ENCODE measurements at regions not wholly inside any gene's neighbourhood (a gene's known extent, or its start where the extent isn't known, plus 50 kb on each side); places are given as distances from the start of the nearest gene placed in this dataset.

- POLR2A ChIA-PET: no interaction called here
- Mint-ChIP-seq H3K4me3 (ENCODE audit: unreplicated experiment) (no peak overlapping the region), H3K27ac (ENCODE audit: unreplicated experiment) (no peak overlapping the region), H3K27me3 (ENCODE audit: insufficient read depth, unreplicated experiment) (no peaks in the 10 kb centered on the region), H3K9me3 (ENCODE audit: unreplicated experiment) (no peaks in the 10 kb centered on the region), H3K4me1 (ENCODE audit: low read depth, unreplicated experiment) (peaks cover 12% of the 10 kb centered on the region), H3K36me3 (ENCODE audit: insufficient read depth, unreplicated experiment) (peaks cover 1% of the 10 kb centered on the region)
- H3K4me3 ChIP-seq (ENCODE audit: low read depth, low read length): no peak overlapping the region
- intact Hi-C loops (cut with micrococcal nuclease; ENCODE audit: unreplicated experiment): no loop called here
- H3K27me3 ChIP-seq (replicated peaks; ENCODE audit: control insufficient read depth, insufficient read depth, low read length): no peaks in the 10 kb centered on the region
- H3K9me3 ChIP-seq: no peaks in the 10 kb centered on the region
- CTCF ChIA-PET: no interaction called here
- BruUV-seq (replicated peaks): no TSS peak
- 0 out of 2 replicates have a peak, but pooled peaks cover 4% of the 10 kb centered on the region for H3K4me1 ChIP-seq
- no peaks in the 10 kb centered on the region for H3K36me3 ChIP-seq (ENCODE audit: control insufficient read depth, insufficient read depth, low read length)
- no peak for TF ChIP-seq CTCF (IDR thresholded peaks at IDR 0.05; ENCODE audit: insufficient read depth in 1 of 2, low read depth in 1 of 2, low read length in 1 of 2, severe bottlenecking in 1 of 2, unreplicated experiment in 1 of 2)
- no peak for DNase-seq
These were observed 126.1 kb downstream of the OR2B2 start for GRCh38 chr6:27786048-27786447.

- BruUV-seq (replicated peaks): no TSS peak
- Histone ChIP-seq H3K9me3 (no peaks in the 10 kb centered on the region), H3K4me3 (ENCODE audit: low read depth, low read length) (no peak overlapping the region), H3K4me1 (0 out of 2 replicates have a peak, but pooled peaks cover 4% of the 10 kb centered on the region), H3K27me3 (replicated peaks; ENCODE audit: control insufficient read depth, insufficient read depth, low read length) (no peaks in the 10 kb centered on the region), H3K36me3 (ENCODE audit: control insufficient read depth, insufficient read depth, low read length) (no peaks in the 10 kb centered on the region)
- POLR2A ChIA-PET: interaction anchor here (0.6 kb wide), 1 partner anchor 598 kb away, joined by 3 read pairs; no protein-coding TSS in a partner anchor
- no peak for TF ChIP-seq CTCF (IDR thresholded peaks at IDR 0.05; ENCODE audit: insufficient read depth in 1 of 2, low read depth in 1 of 2, low read length in 1 of 2, severe bottlenecking in 1 of 2, unreplicated experiment in 1 of 2)
- peaks cover 12% of the 10 kb centered on the region for H3K4me1 Mint-ChIP-seq (ENCODE audit: low read depth, unreplicated experiment)
- H3K9me3 Mint-ChIP-seq (ENCODE audit: unreplicated experiment): no peaks in the 10 kb centered on the region
- no peak overlapping the region for H3K4me3 Mint-ChIP-seq (ENCODE audit: unreplicated experiment)
- no peak overlapping the region for H3K27ac Mint-ChIP-seq (ENCODE audit: unreplicated experiment)
- CTCF ChIA-PET: interaction anchor here (0.6 kb wide), 1 partner anchor 33 kb away, joined by 3 read pairs; no protein-coding TSS in a partner anchor
- intact Hi-C loops (cut with micrococcal nuclease; ENCODE audit: unreplicated experiment): no loop called here
- no peaks in the 10 kb centered on the region for H3K27me3 Mint-ChIP-seq (ENCODE audit: insufficient read depth, unreplicated experiment)
- H3K36me3 Mint-ChIP-seq (ENCODE audit: insufficient read depth, unreplicated experiment): no peaks in the 10 kb centered on the region
- DNase-seq: no peak
These were observed 126.9 kb downstream of the OR2B2 start for GRCh38 chr6:27785294-27785693.

- Histone ChIP-seq H3K4me1 (0 out of 2 replicates have a peak, but pooled peaks cover 6% of the 10 kb centered on the region), H3K36me3 (ENCODE audit: control insufficient read depth, insufficient read depth, low read length) (no peaks in the 10 kb centered on the region), H3K9me3 (no peaks in the 10 kb centered on the region), H3K27me3 (replicated peaks; ENCODE audit: control insufficient read depth, insufficient read depth, low read length) (no peaks in the 10 kb centered on the region), H3K4me3 (ENCODE audit: low read depth, low read length) (no peak overlapping the region)
- no peaks in the 10 kb centered on the region for H3K27me3 Mint-ChIP-seq (ENCODE audit: insufficient read depth, unreplicated experiment)
- H3K36me3 Mint-ChIP-seq (ENCODE audit: insufficient read depth, unreplicated experiment): peaks cover 8% of the 10 kb centered on the region
- peaks cover 21% of the 10 kb centered on the region for H3K4me1 Mint-ChIP-seq (ENCODE audit: low read depth, unreplicated experiment)
- H3K27ac Mint-ChIP-seq (ENCODE audit: unreplicated experiment): no peak overlapping the region
- intact Hi-C loops (cut with micrococcal nuclease; ENCODE audit: unreplicated experiment): no loop called here
- no peak for DNase-seq
- ChIA-PET CTCF (no interaction called here), POLR2A (no interaction called here)
- no peak overlapping the region for H3K4me3 Mint-ChIP-seq (ENCODE audit: unreplicated experiment)
- no peaks in the 10 kb centered on the region for H3K9me3 Mint-ChIP-seq (ENCODE audit: unreplicated experiment)
- TF ChIP-seq CTCF (IDR thresholded peaks at IDR 0.05; ENCODE audit: insufficient read depth in 1 of 2, low read depth in 1 of 2, low read length in 1 of 2, severe bottlenecking in 1 of 2, unreplicated experiment in 1 of 2): no peak
- no TSS peak for BruUV-seq (replicated peaks)
These were observed 129.4 kb downstream of the OR2B2 start for GRCh38 chr6:27782748-27783147.
